ENCODE measurements at regions not wholly inside any gene's neighbourhood (a gene's known extent, or its start where the extent isn't known, plus 50 kb on each side); places are given as distances from the start of the nearest gene placed in this dataset.

DNA sequence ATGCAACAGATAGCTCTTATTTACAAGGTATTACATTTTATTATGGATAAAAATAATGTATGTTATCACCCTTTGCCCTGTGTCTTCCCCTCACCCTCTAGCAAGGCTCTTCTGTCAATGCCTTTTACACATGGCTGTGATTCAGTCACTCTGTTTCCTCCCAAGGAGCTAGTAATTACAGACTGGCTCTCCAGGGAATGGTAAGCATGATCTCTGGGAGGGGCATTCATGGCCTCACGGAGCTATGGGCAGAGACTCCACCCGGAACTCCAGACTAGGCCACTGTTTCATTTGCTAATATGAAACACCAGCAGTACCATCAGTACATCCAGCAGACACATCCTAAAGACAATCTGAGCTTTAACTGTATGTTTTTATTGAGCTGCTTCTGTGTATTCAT, 410.9 kb upstream of the CYRIA start:
- TF ChIP-seq EZH2phosphoT487 (IDR thresholded peaks at IDR 0.05): no peak
- no peak for TF ChIP-seq EZH2 (IDR thresholded peaks at IDR 0.05)
- TF ChIP-seq, protein P1, sequence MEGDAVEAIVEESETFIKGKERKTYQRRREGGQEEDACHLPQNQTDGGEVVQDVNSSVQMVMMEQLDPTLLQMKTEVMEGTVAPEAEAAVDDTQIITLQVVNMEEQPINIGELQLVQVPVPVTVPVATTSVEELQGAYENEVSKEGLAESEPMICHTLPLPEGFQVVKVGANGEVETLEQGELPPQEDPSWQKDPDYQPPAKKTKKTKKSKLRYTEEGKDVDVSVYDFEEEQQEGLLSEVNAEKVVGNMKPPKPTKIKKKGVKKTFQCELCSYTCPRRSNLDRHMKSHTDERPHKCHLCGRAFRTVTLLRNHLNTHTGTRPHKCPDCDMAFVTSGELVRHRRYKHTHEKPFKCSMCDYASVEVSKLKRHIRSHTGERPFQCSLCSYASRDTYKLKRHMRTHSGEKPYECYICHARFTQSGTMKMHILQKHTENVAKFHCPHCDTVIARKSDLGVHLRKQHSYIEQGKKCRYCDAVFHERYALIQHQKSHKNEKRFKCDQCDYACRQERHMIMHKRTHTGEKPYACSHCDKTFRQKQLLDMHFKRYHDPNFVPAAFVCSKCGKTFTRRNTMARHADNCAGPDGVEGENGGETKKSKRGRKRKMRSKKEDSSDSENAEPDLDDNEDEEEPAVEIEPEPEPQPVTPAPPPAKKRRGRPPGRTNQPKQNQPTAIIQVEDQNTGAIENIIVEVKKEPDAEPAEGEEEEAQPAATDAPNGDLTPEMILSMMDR (IDR thresholded peaks at IDR 0.05): no peak
- peaks cover 9% of the 10 kb centered on the region for H3K27me3 Mint-ChIP-seq (ENCODE audit: insufficient read depth, low read depth)
- H3K79me2 ChIP-seq (ENCODE audit: low read depth): no peaks in the 10 kb centered on the region
- no peaks in the 10 kb centered on the region for H3K9me3 ChIP-seq (ENCODE audit: low read depth)
- H3K27ac Mint-ChIP-seq: no peak overlapping the region
- peaks cover 30% of the 10 kb centered on the region for H3K9me3 Mint-ChIP-seq
- H3K36me3 ChIP-seq: no peaks in the 10 kb centered on the region
- H3K4me1 Mint-ChIP-seq: no peaks in the 10 kb centered on the region
- H3F3A ChIP-seq (ENCODE audit: low read depth): no peaks in the 10 kb centered on the region
- no peak overlapping the region for H3K27ac ChIP-seq
- peaks cover 4% of the 10 kb centered on the region for H3K36me3 Mint-ChIP-seq
- H3K9ac ChIP-seq: no peak overlapping the region
- no peaks in the 10 kb centered on the region for H3K27me3 ChIP-seq
- H3K4me1 ChIP-seq: no peaks in the 10 kb centered on the region
- no peak overlapping the region for H3K4me3 Mint-ChIP-seq
- no peak for DNase-seq (ENCODE audit: low spot score)
- H3K4me3 ChIP-seq: no peak overlapping the region
- no peaks in the 10 kb centered on the region for H4K20me1 ChIP-seq (ENCODE audit: low read depth)
- no peak overlapping the region for H2AFZ ChIP-seq (replicated peaks)
- no peak overlapping the region for H3K4me2 ChIP-seq

DNA sequence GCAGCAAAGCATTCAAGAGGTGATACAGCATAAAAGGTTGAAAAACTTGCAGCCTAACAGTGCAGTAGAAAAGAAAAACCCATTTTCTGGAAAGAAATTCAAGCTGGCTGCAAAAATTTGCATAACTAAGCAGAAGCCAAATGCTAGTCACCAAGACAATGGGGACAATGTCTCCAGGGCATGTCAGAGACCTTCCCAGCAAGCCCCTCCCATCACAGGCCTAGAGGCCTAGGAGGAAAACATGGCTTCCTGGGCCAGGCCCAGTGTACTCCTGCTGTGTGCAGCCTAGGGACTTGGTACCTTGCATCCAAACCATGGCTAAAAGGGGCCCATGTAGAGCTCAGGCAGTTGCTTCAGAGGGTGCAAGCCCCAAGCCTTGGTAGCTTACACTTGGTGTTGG, 405.1 kb upstream of the CYRIA start:
- TF ChIP-seq EZH2phosphoT487 (IDR thresholded peaks at IDR 0.05): no peak
- TF ChIP-seq EZH2 (IDR thresholded peaks at IDR 0.05): no peak
- TF ChIP-seq, protein P1 (IDR thresholded peaks at IDR 0.05): no peak
- Mint-ChIP-seq H3K36me3 (no peaks in the 10 kb centered on the region), H3K4me3 (no peak overlapping the region), H3K27me3 (ENCODE audit: insufficient read depth, low read depth) (no peaks in the 10 kb centered on the region), H3K27ac (no peak overlapping the region), H3K9me3 (peaks cover 15% of the 10 kb centered on the region), H3K4me1 (no peaks in the 10 kb centered on the region)
- Histone ChIP-seq H3K27me3 (no peaks in the 10 kb centered on the region), H4K20me1 (ENCODE audit: low read depth) (no peaks in the 10 kb centered on the region), H3K79me2 (ENCODE audit: low read depth) (no peaks in the 10 kb centered on the region), H3K36me3 (no peaks in the 10 kb centered on the region), H3K4me1 (no peaks in the 10 kb centered on the region), H3K4me3 (no peak overlapping the region), H3K4me2 (no peak overlapping the region), H2AFZ (replicated peaks) (no peak overlapping the region), H3K9me3 (ENCODE audit: low read depth) (no peaks in the 10 kb centered on the region), H3K27ac (no peak overlapping the region), H3K9ac (no peak overlapping the region), H3F3A (ENCODE audit: low read depth) (no peaks in the 10 kb centered on the region)
- no peak for DNase-seq (ENCODE audit: low spot score)

DNA sequence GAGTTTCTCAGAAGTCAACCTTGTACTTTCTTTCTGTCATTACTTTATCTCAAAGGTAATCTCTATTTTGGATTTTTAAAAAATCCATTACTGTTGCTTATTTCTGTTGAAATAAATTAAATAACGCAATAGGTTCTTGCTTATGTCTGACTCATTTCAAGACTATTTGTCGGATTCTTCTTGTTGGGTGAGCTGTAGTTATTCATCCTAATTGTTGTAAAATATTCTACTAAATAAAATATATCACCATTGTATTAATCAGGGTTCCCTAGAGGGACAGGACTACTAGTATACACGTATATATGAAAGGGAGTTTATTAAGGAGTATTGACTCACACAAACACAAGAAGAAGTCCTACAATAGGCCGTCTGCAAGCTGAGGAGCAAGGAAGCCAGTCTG, 403.9 kb upstream of the CYRIA start:
- no peaks in the 10 kb centered on the region for H3K4me1 ChIP-seq
- no peak overlapping the region for H3K27ac Mint-ChIP-seq
- DNase-seq (ENCODE audit: low spot score): no peak
- no peaks in the 10 kb centered on the region for H3K27me3 Mint-ChIP-seq (ENCODE audit: insufficient read depth, low read depth)
- no peaks in the 10 kb centered on the region for H3K27me3 ChIP-seq
- no peaks in the 10 kb centered on the region for H3F3A ChIP-seq (ENCODE audit: low read depth)
- TF ChIP-seq, protein P1 (IDR thresholded peaks at IDR 0.05): no peak
- TF ChIP-seq EZH2 (IDR thresholded peaks at IDR 0.05) (no peak), EZH2phosphoT487 (IDR thresholded peaks at IDR 0.05) (no peak)
- H3K79me2 ChIP-seq (ENCODE audit: low read depth): no peaks in the 10 kb centered on the region
- H3K4me3 Mint-ChIP-seq: no peak overlapping the region
- no peaks in the 10 kb centered on the region for H3K36me3 Mint-ChIP-seq
- no peaks in the 10 kb centered on the region for H3K9me3 ChIP-seq (ENCODE audit: low read depth)
- H4K20me1 ChIP-seq (ENCODE audit: low read depth): no peaks in the 10 kb centered on the region
- H3K4me3 ChIP-seq: no peak overlapping the region
- H3K9ac ChIP-seq: no peak overlapping the region
- no peaks in the 10 kb centered on the region for H3K4me1 Mint-ChIP-seq
- no peak overlapping the region for H2AFZ ChIP-seq (replicated peaks)
- H3K9me3 Mint-ChIP-seq: peaks cover 15% of the 10 kb centered on the region
- no peaks in the 10 kb centered on the region for H3K36me3 ChIP-seq
- H3K27ac ChIP-seq: no peak overlapping the region
- H3K4me2 ChIP-seq: no peak overlapping the region

DNA sequence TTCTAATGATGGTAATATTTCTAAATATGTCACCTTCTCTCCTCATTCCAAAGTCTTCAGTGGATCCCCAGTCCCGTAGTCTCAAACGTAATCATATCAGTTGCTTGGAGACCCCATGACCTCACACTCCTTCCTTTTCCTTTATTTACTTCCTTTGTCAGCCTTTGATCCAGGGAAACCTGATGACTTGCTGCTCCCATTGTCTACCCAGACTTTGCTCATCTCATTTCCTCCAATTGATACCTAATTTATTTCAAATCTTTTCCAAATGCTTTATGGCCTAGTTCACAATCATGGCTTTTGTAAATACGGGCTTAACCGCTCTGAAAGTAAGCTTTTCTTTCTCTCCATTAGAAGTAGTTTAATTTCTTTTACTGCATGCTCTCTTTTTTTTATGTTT, 402.4 kb upstream of the CYRIA start:
- H3K4me1 ChIP-seq: no peaks in the 10 kb centered on the region
- DNase-seq (ENCODE audit: low spot score): no peak
- H3F3A ChIP-seq (ENCODE audit: low read depth): no peaks in the 10 kb centered on the region
- H3K36me3 ChIP-seq: no peaks in the 10 kb centered on the region
- Mint-ChIP-seq H3K4me3 (no peak overlapping the region), H3K27ac (no peak overlapping the region), H3K27me3 (ENCODE audit: insufficient read depth, low read depth) (no peaks in the 10 kb centered on the region), H3K9me3 (peaks cover 15% of the 10 kb centered on the region), H3K36me3 (no peaks in the 10 kb centered on the region), H3K4me1 (no peaks in the 10 kb centered on the region)
- no peaks in the 10 kb centered on the region for H4K20me1 ChIP-seq (ENCODE audit: low read depth)
- no peaks in the 10 kb centered on the region for H3K79me2 ChIP-seq (ENCODE audit: low read depth)
- H3K27ac ChIP-seq: no peak overlapping the region
- H3K9me3 ChIP-seq (ENCODE audit: low read depth): no peaks in the 10 kb centered on the region
- no peaks in the 10 kb centered on the region for H3K27me3 ChIP-seq
- H3K9ac ChIP-seq: no peak overlapping the region
- TF ChIP-seq, protein P1 (IDR thresholded peaks at IDR 0.05): no peak
- TF ChIP-seq EZH2 (IDR thresholded peaks at IDR 0.05): no peak
- no peak for TF ChIP-seq EZH2phosphoT487 (IDR thresholded peaks at IDR 0.05)
- no peak overlapping the region for H3K4me3 ChIP-seq
- H3K4me2 ChIP-seq: no peak overlapping the region
- H2AFZ ChIP-seq (replicated peaks): no peak overlapping the region

Data from neural progenitor cell (in vitro differentiated cells).